H1 (cell line): ENCODE measurements at regions not wholly inside any gene's neighbourhood (a gene's known extent, or its start where the extent isn't known, plus 50 kb on each side); places are given as distances from the start of the nearest gene placed in this dataset.

ENCODE experiments used
- CTCF ChIP-seq, 3 experiments: IDR thresholded peaks; 1 replicate in 2 of 3; 2 replicates in 1 of 3; pipeline versions ENCODE4 v1.5.1 to v1.6.1; 2011; ENCODE audit warnings: low read length in 3 of 3, mild to moderate bottlenecking in 3 of 3, inconsistent platforms in 2 of 3, low read depth in 1 of 3, moderate library complexity in 1 of 3; ENCODE audit not compliant: insufficient read depth in 1 of 3; ENCODE audit errors: control extremely low read depth in 1 of 3
- EZH2 ChIP-seq: fragments of 200-600 bp; sonication (generic); IDR thresholded peaks from 2 replicates; pipeline ENCODE4 v1.7.1; 2012; ENCODE audit warnings: low read depth, mild to moderate bottlenecking, moderate library complexity, low read length, inconsistent platforms; ENCODE audit not compliant: severe bottlenecking
- POLR2A ChIP-seq, 2 experiments: IDR thresholded peaks; 1 replicate in 1 of 2; 2 replicates in 1 of 2; pipeline ENCODE4 v1.6.1; 2011; ENCODE audit warnings: low read depth in 2 of 2, low read length in 2 of 2, mild to moderate bottlenecking in 2 of 2; ENCODE audit errors: control extremely low read depth in 1 of 2
- POLR2AphosphoS5 ChIP-seq: IDR thresholded peaks from 2 replicates; pipeline ENCODE4 v1.6.1; 2011; ENCODE audit warnings: low read depth, low read length

- TF ChIP-seq CTCF (IDR thresholded peaks at IDR 0.05; ENCODE audit: control extremely low read depth in 1 of 3, insufficient read depth in 1 of 3, low read depth in 1 of 3, low read length in 3 of 3) (peak in 2 of 3 experiments; percentile 23 to 26; a peak in 2 of 4 replicates), POLR2AphosphoS5 (no peak), EZH2 (no peak), POLR2A (IDR thresholded peaks at IDR 0.05; ENCODE audit: control extremely low read depth in 1 of 2, low read depth in 2 of 2, low read length in 2 of 2) (no peak)
These were observed 58.5 kb upstream of the ATXN1 start for GRCh38 chr6:16819752-16820151.
